ENCODE measurements at regions not wholly inside any gene's neighbourhood (a gene's known extent, or its start where the extent isn't known, plus 50 kb on each side); places are given as distances from the start of the nearest gene placed in this dataset.
A peak's percentile ranks its signal among the peaks of the same experiment; 100 is the strongest.

DNA sequence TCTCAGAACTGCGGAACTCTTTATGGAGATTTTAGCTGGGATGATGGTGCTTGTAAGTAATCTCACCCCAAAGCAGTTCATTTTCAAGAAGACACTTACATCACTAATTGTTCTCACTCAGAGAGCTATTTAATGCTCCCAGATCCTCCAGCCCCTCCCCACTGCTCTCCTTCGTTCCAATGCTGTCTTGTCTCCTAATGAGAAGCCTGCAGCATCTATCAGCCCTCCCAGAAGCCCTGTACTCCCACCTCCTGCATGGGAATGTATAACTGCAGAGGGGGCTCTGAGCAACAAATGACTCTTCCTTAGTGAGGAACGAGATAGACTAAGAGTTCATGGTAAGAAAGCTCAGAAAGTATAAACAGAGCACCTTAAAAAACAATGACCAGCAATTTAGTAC lies 377.4 kb upstream of the RUNX1 start:
- no peak for DNase-seq (ENCODE audit: low spot score)

DNA sequence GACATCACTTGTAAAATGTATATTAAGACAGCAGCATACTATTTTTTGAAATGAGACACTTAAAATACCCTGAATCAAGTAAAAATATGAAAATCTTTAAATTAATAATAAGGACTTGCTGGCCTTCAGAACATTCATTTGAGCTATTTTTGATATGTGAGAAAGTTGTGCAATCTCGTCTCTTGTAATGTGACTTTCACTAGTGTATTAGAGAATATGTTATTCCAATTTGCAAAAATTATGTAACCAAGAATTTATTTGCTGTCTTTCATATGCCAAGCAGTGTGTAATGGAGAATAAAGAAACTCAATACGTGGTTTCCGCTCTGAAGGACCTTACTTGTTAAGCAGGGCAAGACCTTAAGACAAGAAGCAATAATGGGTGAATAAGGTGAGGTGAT lies 375.0 kb upstream of the RUNX1 start:
- no peak for DNase-seq (ENCODE audit: low spot score)

DNA sequence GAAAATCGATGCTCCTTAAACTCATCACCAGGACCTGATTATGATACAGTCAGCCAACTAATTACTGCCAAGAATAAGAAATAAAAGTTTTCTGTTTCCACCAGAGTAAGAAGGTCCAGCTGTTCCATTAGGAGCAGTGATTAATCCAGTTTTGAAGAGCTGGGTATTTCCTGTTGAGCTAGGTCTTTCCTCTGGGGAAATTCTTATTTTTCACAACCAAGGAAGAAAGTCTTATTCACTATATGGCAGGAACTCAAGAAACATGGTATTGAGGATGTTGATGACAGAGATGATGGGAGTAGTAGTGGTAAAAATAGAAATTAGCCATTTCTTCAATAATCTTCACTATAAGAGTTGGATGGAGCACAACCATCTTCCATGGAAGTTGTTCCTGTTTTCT lies 374.6 kb upstream of the RUNX1 start:
- no peak for DNase-seq (ENCODE audit: low spot score)

DNA sequence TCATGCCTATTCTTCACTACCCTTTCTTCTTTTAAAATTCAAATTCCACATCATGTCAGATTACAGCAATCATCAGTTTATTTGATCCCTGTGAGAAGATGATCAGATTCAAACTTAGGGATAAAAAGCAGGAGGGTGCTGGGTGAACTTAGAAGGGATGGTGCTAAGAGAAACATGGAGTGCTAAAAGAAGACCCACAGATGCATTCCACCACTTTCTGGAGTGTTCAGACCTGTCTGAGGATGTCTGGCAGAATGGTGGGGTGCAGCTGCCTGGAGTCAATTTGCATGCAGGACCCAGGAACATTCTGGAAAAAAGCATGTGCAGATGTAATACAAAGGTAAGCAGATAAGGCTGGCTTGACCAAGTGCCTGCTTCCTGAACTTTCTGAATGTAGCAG lies 372.9 kb upstream of the RUNX1 start:
- DNase-seq (ENCODE audit: low spot score) = no peak

DNA sequence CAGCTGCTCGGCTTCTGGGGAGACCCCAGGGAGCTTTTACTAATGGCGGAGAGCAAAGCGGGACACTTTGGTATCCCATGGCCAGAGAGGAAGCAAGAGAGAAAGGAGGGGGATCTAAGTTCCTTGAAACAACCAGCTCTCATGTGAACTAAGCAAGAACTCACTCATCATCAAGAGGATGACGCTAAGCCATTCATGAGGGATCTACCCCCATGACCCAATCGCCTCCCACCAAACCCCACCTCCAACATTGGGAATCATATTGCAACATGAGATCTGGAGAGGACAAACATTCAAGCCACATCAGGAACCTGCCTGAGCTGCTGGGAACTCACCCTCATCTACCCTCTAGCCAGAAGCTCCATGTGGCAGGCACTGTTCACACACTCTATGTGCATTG lies 372.1 kb upstream of the RUNX1 start:
- DNase-seq (ENCODE audit: low spot score) = no peak

DNA sequence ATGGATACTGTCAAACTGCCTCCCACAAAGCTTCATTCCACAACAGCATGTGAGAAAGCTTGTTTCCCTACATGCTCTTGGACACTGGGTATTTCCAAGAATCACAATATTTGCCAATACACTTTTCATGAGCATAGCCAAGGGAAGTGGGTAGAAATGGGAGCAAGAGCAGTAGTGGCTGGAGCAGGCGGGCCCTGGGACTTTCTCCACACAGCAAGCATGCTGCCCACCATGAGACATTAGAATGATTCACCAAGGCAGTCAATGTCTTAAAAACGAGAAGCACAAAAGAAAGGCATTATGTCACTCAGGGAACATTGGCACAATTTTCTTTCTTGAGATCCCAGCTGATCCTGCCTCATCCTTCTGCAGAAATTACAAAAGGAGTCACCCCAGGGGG lies 371.6 kb upstream of the RUNX1 start:
- no peak for DNase-seq (ENCODE audit: low spot score)

DNA sequence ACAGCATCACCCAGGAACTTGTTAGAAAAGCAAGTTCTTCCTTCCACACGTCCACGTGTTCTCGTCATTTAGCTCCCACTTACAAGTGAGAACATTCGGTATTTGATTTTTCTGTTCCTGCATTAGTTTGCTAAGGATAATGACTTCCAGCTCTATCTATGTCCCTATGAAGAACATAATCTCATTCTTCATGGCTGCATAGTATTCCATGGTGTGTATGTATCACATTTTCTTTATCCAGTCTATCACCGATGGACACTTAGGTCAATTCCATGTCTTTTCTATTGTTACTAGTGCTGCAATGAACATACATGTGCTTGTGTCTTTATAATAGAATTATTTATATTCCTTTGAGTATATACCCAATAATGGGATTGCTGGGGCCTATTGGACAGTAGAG lies 368.7 kb upstream of the RUNX1 start:
- no peak for DNase-seq (ENCODE audit: low spot score)

DNA sequence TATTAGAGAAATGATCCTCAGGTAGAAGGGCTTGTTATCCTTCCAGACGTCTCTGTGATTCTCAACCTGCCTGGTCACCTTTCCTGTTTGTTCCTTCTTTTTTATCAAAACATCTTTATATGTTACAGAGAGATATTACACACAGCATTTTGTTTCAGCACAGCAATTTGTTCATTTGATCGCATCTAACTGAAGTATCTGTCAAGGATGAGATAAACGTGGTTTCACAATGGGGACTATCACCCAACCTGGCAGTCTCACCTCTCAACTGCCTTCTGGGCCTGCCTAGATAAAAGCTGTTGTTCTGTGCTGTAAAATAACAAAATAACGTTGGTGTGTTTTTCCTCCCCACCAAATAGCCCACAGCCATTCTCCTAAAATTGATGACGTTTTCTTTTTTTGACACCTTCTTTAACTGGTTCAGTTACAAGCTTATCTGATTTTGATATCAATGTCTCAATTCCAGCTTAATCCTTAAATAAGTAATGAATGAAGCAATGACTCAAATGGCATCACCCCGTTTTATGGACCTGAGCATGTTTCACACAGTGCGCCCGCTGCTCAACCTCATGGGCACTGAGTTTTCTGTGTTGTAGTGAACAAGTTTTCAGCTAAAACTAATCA lies 367.9 kb upstream of the RUNX1 start:
- no peak for DNase-seq (ENCODE audit: low spot score)

DNA sequence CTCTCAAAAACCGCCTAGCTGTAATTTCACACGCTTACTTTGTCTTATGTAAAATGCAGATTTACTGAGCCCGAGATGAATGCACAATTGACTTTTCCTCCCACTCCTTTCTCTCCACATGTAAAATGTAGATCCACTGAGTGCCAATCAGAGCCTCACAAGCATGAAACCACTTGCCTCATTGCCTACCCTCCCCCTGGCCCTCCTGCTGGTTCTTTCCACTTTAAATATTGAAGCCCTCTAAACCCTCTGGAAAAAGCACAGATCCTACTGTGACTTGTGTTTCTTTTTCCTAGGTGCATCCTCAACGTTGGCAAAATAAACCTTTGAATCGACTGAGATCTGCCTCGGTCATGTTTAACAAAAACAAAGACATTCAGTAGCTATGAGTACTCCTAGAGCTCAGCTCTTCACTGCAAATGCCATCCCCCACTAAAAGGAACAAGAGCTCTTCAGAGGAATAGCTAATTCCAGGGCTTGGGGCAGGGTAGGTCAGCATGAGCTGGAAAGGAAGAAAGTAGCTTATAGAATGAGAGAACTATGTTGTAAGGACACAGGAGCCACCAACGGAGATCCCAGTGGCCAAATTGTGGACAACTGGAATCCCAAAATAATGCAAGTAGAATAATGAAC lies 365.5 kb upstream of the RUNX1 start:
- DNase-seq (ENCODE audit: low spot score) = no peak

DNA sequence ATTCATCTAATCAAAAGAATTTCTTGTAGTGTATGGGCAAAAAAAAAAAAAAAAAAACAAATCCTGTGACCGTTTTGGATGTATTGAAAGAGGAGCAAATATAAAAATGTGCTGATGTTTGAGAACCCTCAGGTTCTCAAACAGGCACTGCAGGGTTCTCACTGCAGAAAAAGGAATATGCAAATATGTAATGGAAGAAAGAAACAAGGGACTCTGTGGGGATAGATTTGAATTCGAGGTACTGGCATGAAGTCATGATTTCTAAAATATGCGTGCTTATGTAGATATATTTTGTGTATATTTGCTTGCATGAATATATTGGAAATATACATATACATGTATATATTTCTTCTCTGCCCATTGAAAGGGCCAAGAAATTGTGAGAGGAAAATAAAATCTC lies 365.0 kb upstream of the RUNX1 start:
- no peak for DNase-seq (ENCODE audit: low spot score)

DNA sequence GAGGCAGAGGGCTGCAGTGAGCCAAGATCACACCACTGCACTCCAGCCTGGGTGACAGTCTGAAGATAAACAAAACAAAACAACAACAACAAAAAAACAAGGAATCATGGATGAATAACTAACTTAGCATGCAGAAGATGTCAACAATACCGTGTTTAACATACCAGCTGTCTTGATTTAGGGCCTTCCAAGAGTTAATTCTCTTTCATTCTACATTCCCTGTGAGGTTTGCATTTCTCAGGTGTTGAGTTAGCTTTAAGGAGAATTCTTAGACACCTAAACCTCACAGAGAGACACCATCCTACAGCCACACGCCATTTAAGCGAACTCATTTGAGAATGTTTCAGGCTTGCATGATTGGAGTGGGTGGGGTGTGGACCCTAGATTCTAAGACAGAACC lies 363.1 kb upstream of the RUNX1 start:
- DNase-seq (ENCODE audit: low spot score) = no peak

DNA sequence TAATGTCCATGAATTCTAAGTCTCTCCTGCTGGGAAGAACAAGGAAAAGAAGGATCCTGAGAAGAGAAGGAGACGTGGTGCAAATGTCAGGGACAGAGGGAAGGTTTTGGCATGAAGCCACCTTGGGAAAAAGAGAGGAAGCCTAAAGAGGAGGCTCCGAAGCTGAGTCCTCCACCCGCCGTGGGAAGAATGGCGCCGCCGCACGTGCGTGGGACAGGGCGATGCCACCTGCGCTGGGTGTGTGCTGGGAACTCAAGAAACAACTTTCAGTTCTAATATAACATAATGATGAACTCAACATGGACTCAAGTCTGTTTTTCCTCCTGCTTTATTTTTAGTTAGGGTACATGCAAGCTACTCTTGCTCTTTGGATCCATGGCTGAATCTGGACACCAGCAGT lies 362.3 kb upstream of the RUNX1 start:
- DNase-seq (ENCODE audit: low spot score) = no peak

DNA sequence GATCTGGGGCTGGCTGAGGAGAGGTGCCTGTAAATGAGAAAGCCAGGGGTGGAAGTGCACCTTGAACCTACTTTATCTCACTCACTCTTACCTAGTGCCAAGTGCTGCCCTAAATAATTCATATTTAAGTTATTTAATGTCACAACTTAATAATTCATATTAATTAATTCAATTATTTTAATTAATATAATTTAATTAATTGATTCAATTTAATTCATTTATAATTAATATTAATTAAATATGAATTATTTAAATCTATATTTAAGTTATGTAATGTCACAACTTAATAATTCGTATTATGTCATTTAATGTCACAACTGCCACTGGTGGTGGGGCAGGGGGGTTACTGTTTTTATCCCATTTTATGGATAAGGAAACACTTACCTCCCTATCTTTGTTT lies 361.6 kb upstream of the RUNX1 start:
- DNase-seq (ENCODE audit: low spot score) = no peak

DNA sequence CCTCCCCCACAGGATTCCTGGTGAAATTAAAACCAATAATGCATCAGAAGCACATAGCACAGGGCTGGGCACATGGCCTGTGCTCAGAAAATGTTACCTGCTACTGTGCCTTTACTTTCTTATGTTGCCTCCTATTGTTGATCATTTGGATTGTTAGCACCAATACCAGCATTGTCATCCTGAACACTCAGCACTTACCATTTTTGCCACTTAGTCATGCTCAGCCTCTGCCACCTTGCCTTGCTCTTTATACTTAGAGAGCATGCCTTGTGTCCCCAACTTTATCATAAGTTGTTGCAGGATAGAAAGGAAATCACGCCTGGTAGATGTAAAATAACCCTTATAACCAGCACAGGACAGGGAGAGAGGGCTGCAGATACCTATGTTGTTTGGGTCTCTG lies 361.0 kb upstream of the RUNX1 start:
- DNase-seq (ENCODE audit: low spot score) = no peak

DNA sequence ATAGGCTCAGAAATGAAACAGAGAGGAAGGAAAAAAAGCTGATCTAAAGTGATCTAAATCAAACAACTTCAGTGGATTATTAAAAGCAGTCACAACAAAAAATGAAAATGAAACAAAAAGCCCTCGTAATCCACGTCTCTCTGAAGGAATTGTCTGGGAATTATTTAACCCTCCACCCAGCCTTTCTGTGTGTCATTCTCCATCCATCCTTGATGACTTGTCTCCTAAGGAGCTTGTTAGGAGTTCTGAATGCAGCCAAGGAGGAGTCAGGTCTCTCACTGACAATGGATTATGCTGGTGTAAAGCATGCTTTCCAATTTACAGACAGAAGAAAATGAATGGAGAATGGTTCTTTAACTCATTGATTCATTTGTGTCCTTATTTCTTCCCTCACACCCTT lies 359.3 kb upstream of the RUNX1 start:
- no peak for DNase-seq (ENCODE audit: low spot score)

DNA sequence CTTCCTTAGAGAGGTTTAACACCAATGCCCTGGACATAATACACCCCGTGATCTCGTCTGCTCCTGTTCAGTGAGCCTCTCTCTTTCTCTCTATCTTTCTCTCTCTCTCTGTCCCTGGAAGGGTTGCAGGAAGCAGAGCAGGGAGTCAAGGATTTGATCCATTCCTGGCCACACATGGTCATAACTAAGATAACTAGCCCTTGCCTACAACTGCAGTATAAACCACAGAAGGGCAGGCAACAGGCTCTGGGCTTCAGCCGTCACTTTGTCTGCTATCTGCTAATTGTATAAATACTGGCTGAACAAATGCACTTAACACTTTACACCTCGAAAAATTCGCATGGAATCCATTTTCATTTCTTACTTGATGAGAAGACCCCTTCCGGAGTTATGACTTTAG lies 357.5 kb upstream of the RUNX1 start:
- DNase-seq (ENCODE audit: low spot score) = no peak

DNA sequence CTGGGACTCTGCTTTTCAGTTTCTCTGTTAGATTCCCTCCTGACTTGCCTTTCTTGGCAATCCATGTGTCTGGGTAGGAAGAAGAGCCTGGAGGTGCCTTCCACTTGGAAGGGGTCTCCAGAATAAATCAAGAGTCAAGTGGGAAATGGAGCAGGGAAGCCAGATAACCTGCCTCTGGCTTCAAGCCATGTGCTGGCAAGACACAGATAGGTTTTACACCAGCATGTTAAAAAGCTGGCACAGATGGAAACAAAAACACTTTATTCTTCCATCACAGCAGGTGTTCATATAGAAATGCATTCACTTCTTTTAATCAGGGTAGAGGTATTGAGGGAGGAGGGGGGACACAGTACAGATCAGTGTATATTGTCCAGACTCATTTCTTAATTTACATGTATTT lies 356.9 kb upstream of the RUNX1 start:
- DNase-seq (ENCODE audit: low spot score) = no peak

DNA sequence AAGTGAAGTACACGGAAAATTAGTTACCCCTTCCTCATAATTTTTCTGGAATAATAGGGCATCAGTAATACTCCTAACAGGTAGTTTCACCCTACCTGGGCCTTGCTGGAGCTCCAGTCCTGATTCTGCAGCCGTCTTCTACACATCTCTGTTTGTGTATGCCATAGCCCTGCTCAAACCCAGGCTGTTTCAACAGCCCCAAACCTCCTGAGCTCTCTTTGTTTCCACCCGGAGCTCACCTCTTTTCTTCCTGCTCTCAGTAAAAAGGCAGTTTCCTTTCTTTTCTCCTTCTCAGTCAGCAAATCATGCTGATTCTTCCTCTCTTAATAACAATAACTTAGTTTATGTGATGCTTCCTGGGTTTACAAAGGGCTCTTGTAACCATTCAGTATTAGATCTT lies 355.1 kb upstream of the RUNX1 start:
- DNase-seq (ENCODE audit: low spot score) = no peak

DNA sequence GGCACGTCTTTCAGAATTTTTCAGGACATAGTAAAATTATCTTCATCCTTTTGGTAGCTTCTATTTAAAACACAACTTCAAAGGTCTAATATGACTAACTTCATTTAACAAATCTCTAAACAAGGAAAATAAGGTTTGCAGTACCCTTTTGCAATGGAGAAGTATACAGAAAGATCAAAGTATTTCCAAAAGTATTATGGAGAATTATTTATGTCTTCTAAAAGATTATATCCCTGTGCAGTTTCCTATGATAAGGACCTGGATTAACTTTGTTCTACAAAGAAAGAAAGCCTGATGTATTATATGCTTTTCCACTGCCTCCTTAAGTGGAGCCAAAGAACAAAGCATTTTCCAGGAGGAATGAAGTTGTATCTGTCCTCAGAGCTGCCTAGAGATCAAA lies 353.0 kb upstream of the RUNX1 start:
- no peak for DNase-seq (ENCODE audit: low spot score)

DNA sequence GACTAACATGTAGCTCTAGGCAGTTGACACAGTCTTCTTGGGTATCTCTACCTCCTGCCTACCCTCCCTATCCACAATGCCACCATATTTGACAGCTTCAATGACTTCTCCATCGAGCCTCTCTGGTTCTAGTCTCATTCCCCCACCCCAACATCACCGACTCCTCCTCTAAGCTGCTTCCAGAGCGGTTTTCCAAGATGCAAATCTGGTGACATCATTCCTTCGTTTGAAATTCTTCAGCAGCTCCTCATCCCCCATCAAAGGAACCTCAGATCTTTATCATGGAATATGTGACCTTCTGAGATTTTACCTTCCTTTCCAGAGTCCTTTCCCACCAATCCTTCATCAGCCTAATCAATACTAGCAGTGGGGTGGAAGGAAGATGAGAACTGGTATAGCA lies 352.4 kb upstream of the RUNX1 start:
- no peak for DNase-seq (ENCODE audit: low spot score)

DNA sequence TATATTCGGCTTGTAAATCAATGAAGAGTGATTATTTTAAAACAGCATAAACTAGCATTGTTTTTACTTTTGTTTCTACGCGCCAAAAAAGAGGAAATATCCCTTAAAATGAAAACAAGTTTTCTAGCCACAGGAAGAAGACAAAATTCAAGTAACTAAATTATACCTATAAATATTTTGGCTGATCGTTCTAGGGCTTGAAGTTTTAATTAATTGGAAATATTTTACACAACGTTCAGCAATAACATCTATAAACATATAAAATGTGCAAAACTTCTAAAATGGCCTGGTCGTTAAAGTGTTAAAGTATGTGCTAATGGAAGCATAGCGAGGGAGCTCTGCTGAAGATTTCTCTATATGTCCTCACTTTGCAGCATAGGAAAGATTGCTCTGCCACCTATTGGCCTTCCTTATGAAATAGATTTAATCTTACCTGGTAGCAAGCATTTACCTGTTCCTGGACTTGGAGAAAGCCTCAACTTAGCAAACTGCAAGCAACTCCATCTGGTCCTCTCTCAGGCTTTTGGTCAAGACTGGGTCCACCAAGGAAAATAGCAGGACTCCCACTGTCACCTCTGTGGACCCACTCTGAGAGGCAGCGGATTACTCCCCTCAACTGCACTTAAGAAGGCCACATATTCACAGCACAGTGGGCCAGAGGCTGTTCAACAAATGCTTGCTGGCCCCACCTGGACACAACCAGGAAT lies 351.3 kb upstream of the RUNX1 start:
- DNase-seq (ENCODE audit: low spot score) = peak; percentile 60

DNA sequence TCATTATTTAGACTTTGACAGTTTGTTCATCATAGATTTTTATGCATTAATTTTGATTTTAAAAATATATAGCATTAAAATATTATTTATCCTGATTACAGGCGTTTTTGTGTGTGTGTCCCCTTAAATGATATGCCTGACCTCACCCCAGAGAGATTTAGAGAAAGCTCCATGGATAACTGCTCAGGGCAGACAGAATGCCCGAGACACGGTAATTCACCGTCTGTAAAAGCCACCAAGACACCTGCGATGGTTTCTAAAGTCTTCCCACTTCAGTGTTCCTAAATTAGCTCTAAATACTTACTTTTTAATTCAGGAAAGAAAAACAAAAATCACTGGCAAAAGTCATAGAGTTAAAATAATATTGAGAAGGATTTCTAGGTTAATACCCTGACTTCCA lies 350.6 kb upstream of the RUNX1 start:
- DNase-seq (ENCODE audit: low spot score) = no peak

DNA sequence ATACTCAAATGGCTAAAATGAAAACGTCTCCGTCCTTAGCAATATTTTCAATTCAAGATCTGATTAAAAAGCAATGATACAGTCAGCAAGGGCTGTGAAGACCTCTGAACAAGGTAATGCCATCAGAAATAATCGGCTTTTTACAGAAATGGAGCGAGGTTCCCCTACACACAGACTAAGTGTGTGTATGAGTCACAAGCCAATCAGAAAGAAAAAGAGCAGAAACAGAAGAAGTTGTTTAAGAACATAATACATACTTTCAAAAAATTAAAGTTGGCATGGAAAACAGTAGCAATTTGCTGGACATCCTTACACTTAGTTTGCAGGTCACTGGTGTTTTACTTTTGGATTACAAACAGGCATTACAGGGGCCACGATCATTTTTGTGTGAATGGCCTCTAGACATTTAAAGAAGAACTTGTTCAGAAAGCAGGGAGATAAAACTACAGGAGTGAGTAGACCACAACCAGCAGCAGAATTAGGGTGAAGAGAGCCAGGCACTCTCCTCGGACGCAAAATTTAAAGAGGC lies 350.0 kb upstream of the RUNX1 start:
- DNase-seq (ENCODE audit: low spot score) = no peak

Measured in activated CD4-positive, alpha-beta T cell treated with anti-CD3 and anti-CD28 coated beads, Interleukin-2, Interleukin-4, amounts not matched to agents 100 ng/mL and 50 ng/mL, durations not matched to agents 16 hours and 8 hours (primary cell).